HG02610 (cell line): ENCODE measurements at regions not wholly inside any gene's neighbourhood (a gene's known extent, or its start where the extent isn't known, plus 50 kb on each side); places are given as distances from the start of the nearest gene placed in this dataset.

Experiments used
- ATAC-seq: cut with Tn5 transposase; IDR thresholded peaks from one replicate; pipeline ENCODE4 v1.9.1; 2021; ENCODE audit warnings: mild to moderate bottlenecking, moderate library complexity; ENCODE audit not compliant: unreplicated experiment

DNA sequence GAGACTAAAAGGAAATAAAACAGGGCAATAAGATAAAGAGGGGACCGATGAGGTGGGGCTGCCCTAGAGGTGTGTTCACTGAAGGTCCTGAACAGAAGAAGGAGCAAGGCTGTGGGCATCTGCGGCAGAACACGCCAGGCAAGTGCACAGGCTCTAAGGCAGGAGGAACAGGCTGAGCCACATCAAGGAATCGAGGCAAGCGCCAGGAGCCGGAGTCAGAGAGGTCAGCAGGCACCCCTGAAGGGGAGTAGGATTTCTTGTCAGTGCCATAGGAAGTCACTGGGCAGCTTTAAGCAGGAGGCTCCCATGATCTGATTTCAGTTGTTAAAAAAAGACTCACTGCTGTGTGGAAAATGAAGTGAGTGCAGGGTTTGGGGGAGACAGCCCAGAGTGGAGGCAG is 186.5 kb downstream of the KATNIP start:
- no peak for ATAC-seq

DNA sequence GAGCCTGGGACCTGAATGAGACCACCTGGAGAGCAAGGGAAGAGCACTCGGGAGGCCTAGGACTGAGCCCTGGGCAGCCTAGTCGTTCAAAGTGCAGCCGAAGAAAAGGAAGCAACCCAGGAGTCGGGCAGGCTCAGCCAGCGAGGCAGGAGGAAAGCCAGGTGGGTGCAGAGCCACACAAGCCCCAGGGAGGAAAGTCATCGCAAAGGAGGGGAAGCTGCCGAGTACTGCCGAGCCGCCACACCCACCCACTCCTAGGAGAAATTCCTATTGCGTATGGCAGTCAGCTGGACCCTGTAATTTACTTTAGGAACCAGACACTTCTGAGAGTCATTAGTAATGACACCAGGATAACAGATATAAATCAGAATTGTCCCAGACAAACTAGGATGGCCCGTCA is 187.6 kb downstream of the KATNIP start:
- ATAC-seq = no peak
